ENCODE measurements at regions not wholly inside any gene's neighbourhood (a gene's known extent, or its start where the extent isn't known, plus 50 kb on each side); places are given as distances from the start of the nearest gene placed in this dataset.
A peak's percentile ranks its signal among the peaks of the same experiment; 100 is the strongest.
"Not testable (repeated sequence)": the region's sequence is repeated elsewhere in the genome, so short reads cannot be mapped to it uniquely, and the experiment has no call there.

DNA sequence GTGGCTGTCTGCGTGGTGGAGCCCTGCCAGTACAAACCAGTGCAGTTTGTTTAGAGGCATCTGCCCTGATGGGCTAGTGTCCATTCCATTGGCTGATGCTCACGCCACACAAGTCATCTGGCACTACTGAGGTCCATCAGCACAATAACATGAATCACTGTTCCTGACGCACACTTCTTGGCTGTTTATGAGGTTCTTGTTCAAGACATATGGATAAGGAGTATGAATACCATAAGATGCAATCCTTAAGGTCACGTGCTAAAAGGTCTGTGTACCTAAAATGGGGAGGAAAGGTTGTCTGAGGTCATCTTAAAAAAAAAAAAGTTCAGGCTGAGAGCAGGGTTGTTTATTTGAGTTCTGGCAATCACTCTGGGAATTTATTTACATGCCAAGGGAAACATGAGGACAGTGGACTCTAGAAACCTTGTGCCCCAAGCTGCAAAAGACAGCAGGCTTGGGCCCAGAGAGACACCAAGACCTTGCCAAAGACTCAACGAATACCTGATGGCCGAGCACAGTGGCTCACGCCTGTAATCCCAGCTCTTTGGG is 54.1 kb upstream of the SHLD1 start:
- no peak for DNase-seq (ENCODE audit: low read depth)

DNA sequence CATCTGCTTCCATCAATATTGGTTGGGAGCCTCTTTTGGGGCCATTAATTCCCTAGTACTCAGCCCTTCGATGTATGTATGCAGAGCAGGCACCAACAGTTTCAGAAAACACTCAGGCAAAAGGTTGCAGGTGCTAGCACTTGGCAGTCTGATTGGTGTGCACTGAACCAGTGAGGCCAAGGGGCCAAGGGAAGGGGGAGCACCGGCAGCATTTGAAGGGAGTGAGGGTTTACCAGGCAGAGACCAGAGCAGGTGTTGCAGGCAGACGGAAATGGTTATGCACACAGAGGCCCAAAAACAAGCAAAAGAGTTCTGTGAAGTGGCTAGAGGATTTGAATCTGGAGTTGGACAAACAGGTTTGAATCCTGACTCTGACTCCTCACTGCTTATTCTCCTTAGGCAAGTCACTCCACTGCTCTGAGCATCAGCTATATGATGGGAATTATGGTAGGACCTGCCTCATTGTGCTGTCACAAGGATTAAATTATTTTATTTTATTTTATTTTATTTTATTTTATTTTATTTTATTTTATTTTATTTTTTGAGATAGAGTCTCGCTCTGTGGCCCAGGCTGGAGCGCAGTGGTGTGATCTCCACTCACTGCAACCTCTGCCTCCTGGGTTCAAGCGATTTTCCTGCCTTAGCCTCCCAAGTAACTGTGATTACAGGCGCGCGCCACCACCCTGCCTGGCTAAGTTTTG is 58.1 kb upstream of the SHLD1 start:
- no peak for DNase-seq (ENCODE audit: low read depth)

DNA sequence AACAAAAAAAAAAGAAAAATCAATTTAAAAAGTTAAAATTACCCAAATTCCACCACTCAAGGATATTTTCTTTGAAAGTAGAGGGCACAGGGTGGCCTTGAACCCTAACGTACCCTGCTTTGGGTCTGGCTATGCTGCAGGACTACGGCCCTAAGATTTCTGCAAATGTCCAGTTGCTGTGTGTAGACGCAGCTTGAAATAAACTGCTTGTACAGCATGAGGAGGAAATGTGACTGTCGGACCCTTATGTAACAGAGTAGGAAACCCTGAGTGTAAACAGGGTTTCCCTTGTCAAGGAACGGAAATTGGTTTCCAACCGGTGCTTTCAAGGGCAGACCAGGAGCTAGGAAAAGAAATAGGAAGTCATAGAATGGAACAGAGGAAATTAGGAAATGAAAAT is 60.7 kb upstream of the SHLD1 start:
- DNase-seq (ENCODE audit: low read depth), result no peak

DNA sequence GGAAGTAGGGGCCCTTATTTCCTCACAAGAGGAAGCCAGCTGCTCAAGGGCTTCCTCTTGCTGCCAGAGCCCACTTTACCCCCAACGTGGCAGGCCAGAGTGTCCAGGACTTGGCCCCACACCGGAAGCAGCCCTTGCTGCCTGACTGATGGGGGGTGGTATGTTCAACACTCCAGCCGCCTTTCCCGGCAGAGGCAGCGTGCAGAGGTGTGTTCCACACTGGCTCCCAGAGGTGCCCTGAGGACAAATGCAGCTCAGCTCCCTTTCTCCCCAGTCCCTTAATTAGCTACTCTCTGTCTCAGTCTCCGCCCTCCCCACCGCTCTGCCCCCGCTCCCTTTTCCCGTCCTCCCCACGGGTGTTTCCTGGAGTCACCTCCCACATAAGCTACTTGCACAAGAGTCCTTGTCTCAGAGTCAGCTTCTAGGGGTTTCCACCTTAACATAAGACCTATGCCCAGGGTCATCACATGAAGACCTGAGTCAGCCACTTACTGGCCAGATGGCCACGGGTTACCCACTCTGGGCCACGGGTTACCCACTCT is 61.7 kb upstream of the SHLD1 start:
- DNase-seq (ENCODE audit: low read depth), result no peak

DNA sequence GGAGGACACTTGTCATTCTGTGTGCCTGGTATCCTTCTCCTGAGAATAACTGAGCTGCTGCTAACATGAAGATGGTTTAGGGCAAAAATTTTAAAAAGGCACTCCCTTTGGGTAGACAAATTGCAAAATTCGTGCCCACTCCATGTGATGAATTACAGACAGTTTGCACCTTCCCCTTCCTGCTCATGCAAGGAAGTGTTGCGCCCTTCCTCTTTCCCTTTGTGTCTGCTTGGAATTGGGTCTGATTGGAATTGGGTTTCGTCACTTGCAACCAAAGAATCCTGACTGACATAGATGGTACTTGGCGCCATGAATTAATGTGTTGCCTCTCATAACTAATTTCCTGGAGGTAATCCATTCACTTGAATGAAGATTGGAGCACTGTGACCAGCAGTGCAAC is 62.3 kb upstream of the SHLD1 start:
- no peak for DNase-seq (ENCODE audit: low read depth)

DNA sequence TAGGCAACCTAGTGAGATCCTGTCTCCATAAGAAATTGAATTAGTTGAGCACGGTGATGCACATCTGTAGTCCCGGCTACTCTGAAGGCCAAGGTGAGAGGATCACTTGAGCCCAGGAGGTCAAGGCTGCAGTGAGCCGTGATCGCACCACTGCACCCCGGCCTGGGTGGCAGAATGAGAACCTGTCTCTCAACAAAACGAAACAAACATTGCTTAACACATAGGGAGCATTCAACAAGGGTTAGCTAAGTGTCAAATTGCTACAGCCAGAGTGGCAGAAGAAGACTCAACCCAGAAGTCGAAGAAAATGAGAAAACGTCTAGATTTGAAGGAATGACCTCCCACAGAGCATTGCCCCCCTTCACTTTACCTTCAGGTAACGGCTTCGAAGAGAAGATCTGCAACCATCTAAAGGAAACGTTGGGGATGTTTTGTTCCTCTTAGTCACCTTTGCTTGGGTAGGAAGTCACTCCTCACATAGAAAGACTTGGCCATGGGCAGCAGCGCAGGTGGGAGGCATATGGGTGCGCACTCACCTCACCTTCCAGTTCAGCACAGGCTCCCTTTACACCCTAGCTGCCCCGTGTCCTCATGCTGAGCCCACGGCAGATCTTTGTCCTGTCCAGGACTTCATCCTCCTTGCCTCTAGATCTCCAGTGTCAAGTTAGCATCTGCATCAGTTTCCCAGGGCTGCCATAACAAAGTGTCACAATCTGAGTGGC is 63.7 kb upstream of the SHLD1 start:
- no peak for DNase-seq (ENCODE audit: low read depth)

DNA sequence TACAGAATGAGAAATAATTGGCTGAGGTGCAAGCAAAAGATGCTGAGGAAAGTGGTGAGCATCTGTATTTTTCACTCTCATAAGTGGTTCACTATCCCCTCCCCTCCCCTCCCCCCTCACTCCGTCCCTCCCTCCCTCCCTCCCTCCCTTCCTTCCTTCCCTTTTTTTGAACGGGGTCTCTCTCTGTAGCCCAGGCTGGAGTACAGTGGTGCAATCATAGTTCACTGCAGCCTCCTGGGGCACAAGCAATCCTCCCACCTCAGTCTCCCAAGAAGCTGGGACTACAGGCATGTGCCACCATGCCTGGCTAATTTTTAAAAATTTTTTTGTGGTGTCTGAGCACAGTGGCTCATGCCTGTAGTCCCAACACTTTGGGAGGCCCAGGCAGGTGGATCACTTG is 67.6 kb upstream of the SHLD1 start:
- not testable (repeated sequence) for DNase-seq (ENCODE audit: low read depth)

DNA sequence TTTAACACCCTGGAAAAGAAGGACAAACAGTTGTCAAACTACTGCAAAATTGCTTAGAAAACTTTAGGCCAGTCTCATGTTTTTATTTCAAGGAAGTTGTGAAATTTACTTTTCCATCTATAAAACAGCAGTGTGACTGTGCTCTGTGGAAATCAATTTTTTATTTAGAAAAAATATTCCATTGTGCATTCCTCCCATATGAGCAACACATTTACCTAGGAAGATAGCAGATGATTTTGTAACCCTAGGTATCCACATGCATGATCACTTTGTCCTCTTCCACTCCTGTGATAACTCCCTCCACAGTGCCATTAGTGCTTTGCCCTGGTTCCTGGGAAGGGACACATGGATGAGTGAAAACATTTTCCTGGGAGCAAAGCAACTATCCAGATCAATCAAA is 69.4 kb upstream of the GPCPD1 start:
- no peak for DNase-seq (ENCODE audit: low read depth)

DNA sequence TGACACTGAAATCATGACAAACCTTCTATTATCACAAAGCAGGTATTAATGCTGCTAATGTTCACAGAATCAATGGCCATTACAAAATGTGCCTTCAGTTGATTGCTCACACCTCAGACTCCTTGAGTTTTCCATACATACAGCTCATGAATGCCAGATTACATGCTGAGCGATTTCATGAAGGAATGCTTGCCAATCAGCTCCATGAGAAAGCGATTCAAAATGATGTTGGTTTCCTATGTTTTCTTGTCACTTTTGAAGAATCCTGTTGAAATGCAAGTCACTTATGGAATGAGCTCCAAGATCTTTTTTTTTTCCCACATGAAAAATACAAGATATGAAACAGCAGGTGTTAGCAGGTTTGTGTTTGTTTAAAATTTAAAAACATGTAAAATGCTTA is 68.0 kb upstream of the GPCPD1 start:
- DNase-seq (ENCODE audit: low read depth), result no peak

DNA sequence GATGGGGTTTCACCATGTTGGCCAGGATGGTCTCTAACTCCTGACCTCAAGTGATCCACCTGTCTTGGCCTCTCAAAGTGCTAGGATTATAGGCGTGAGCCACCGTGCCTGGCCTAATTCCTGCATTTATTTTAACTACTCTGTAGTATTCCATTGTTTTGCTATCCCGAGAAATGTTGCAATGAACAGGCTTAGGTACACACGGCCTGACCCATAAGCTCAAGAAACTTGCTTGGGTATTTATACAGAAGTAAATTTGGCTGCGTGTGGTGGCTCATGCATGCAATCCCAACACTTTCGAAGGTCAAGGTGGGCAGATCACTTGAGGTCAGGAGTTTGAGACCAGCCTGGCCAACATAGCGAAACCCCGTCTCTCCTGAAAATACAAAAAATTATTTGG is 67.1 kb upstream of the GPCPD1 start:
- DNase-seq (ENCODE audit: low read depth), result not testable (repeated sequence)

DNA sequence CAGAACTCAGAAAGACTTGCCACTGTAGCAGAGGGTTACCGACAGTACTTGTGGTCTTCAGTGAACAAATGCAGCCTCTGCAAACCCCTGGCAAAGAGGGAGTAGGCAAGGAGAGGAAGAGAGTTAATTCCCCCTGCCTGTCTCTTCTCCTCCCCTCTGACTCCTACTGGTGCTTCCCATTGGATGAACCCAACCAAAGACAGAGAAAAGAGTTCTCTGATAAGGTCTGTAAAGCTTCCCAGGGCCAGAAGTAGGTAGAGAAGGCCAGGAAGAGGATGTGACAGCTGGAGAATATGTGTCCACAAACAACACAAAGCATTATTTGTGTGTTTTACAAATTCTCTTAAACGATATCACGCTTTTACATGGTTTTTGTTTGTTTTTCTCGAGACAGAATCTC is 66.6 kb upstream of the GPCPD1 start:
- DNase-seq (ENCODE audit: low read depth), result no peak

DNA sequence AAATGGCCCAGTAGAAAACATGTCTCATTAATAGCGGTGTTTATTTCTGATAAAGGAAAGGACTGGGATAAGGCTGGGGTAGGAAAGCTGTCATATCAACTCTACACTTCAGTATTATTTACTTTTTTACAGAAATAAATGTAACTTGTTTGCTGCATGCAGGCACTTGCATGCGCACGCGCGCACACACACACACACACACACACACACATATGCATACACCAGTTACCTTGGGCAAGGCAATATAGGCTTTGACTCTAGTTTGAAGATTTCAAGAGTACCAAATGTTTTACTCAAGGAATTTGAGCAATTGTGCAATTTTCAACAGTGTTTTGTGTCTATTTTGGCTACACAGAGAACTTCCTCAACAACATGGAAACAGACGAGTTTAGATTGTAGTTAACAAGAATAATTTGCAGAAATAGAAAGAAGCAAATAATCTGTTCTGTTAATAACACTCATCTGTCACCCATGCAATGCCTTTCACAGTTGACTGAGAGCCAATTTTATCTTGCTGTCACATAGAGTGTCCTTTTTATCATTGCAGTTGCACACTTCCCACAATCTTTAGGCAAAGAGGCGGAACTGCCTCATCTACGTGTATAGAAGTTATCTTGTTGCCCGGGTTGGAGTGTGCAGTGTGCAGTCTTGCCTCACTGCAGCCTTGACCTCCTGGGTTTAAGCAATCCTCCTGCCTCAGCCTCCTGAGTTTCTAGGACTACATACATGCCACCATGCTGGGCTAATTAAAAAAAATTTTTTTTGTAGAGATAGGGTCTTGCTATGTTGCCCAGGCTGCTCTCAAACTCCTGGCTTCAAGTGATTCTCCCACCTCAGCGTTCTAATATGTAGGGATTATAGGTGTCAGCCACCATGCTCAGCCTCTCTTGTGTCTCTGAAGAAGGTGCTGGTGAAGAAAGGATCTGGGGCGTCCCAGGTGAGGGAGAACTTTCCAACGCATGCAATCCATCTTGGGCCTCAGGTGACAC is 64.6 kb upstream of the GPCPD1 start:
- no peak for DNase-seq (ENCODE audit: low read depth)

DNA sequence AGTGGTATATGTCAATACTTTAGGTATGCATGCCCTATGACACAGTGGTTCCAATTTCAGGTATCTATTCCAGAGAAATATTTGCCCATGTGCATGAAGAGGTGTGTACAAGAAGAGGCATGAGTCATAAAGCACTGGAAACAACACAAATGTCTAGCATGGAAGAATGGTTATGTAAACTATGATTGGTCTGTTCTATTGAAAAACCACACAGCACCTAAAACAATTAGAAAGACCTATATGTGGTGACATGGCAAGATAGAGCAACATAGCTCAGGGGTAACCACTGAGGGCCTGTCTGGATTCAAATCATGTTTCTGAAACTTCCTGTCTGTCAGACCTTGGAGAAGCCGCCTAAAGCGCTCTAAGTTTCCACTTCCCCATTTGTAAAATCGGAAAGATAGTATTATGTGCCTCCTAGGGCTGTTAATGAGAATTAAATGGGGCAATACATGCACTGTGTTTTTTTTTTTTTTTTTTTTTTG is 63.4 kb upstream of the GPCPD1 start:
- peak; percentile 4 for DNase-seq (ENCODE audit: low read depth)

DNA sequence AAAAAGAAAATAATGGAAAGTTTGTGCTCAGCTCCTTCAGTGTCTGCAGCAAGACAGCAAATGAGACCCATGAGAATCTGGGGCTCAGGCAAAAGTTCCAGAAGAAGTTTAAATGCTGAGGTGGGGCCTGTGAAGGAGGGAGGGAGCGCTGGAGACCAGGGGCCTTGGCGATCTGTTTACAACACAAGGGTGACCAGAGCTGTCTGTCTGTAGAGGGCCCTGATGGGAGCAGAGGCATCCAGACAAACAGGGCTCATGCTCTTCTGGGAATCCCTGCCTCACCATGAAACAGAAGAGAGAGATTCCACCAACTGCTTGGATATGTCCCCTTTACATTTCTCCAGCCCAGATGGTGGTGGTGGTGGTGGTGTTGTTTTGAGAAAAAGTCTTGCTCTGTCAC is 60.1 kb upstream of the GPCPD1 start:
- DNase-seq (ENCODE audit: low read depth), result no peak

DNA sequence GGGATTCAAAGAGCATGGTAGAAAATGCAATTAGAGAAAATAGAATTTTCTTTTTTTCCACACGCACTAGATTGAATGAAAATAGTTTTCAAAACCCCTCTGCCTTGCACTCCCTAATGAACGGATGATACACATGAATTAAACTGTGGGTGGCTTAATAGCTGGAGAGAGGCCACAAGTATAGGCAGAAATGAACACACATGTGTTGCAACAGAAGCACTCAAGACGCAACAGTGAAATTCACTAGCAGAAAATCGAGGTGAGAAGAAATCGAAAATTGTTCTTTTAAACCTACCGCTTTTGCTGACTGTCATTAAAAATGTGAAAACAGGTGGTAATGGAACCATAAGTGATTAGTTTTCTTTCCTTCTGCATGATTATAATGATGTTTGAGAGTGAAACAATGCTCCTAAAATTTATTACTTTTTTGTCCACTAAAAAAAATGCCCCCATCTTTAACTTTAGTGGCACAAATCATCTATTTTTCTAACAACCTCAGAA is 59.3 kb upstream of the GPCPD1 start:
- no peak for DNase-seq (ENCODE audit: low read depth)

DNA sequence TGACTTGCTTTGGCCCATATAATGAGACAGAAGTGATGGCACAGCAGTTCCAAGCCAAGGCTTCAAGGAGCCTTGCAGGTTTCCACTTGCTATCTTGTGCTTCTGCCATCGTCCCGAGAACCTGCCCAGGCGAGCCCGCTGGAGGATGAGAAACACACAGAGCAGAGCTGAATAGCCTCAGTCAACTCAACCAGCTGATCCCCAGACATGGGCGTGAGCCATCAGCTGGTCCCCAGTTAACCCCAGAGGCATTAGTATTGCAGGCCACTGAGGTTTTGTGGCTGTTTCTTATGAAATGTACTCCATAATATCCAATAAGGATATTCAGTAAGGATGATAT is 57.7 kb upstream of the GPCPD1 start:
- DNase-seq (ENCODE audit: low read depth), result no peak

DNA sequence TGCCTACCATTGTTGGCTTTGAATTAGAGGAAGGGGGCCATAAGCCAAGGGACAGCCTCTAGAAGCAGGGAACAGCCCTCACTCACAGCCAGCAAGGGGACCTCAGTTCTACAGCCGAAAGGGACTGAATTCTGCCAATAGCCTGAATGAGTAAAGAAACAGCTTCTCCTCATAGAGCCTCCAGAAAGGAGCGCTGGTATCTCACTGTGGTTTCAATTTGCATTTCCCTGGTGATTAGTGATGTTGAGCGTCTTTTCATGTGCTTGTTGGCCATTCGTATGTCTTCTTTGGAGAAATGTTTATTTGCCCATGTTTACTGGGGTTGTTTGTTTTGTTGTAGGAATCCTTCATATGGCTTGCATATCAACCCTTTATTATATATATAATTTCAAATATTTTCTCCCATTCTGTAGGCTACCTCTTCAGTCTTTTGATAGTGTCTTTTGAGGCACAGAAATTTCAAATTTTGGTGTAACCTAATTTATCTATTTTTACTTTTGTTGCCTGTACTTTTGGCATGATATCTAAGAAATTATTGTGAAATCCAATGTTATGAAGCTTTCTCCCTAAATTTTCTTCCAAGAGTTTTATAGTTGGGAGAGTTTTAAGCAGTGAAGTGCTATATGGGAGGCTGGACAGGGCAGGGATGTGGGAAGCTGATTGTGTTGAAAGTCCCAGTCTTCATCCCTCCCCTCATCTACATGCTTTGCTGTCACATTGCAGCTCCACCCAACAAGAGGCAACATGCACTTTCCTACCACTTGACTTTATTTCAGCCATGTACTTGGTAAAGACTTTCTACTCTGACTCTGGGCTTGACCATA is 57.1 kb upstream of the GPCPD1 start:
- DNase-seq (ENCODE audit: low read depth), result no peak

DNA sequence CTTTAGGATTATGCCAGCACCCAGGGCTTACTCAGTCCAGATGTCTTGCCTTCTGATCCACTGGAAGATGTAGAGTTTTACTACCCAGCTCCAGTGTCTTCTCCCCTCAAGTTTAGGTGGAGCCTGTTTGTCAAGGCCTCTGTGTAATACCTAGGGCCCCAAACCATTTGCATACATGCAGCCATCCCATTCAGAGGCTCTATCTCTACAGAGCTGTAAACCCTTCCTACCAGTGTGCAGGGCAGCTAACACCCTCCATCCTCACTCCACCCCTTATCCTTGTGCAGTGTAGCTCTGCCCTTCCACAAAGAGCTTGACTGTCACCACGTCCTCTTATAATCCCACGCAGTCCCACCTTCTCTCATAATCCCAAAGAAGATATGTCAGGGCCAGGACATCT is 54.6 kb upstream of the GPCPD1 start:
- no peak for DNase-seq (ENCODE audit: low read depth)

DNA sequence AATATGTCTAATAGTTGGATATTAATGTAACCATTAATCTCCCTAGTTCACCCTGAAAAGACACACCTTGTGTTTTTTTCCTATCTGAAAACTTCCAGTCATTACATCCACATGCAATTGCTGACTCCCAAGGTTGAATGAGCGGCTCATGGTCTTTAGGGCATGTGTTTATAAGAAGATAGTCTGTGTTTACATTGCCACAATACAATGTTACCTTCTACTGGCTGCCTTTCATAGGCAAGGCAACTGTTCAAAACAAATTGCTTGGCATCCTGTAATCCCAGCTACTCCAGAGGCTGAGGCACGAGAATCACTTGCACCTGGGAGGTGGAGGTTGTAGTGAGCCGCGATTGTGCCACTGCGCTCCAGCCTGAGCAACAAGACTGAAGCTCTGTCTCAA is 52.6 kb upstream of the GPCPD1 start:
- no peak for DNase-seq (ENCODE audit: low read depth)

DNA sequence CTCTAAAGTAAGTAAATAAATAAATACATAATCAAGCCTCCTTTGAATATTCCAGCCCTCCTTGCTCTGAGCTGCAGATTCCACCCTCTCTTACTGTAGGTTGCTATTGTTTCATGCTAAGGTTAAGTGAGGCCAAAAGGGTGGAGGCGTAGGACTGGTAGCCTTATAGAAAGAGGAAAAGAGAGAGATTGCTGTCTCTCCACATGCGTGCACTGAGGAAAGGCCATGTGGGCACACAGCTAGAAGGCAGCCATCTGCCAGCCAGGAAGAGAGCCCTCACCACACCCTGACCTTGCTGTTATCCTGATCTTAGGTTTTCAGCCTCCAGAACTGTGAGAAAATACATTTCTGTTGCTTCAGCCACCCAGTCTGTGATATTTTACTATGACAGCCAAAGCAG is 52.0 kb upstream of the GPCPD1 start:
- no peak for DNase-seq (ENCODE audit: low read depth)

DNA sequence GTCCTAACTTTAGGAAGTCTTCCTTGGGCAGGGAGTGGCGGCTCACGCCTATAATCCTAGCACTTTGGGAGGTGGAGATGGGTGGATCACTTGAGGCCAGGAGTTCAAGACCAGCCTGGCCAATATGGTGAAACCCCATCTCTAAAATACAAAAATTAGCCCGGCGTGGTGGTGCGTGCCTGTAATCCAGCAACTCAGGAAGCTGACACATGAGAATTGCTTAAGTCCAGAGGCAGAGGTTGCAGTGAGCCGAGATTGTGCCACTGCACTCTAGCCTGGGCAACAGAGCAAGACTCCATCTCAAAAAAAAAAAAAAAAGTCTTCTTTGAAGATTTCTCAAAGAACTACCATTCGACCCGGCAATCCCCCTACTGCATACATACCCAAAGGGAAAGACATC is 50.0 kb upstream of the GPCPD1 start:
- DNase-seq (ENCODE audit: low read depth), result not testable (repeated sequence)

All from stimulated activated CD8-positive, alpha-beta memory T cell treated with anti-CD3 and anti-CD28 coated beads, Interleukin-4, amount 100 ng/mL, for 24 hours (primary cell).